ENCODE measurements at regions not wholly inside any gene's neighbourhood (a gene's known extent, or its start where the extent isn't known, plus 50 kb on each side); places are given as distances from the start of the nearest gene placed in this dataset.

DNA sequence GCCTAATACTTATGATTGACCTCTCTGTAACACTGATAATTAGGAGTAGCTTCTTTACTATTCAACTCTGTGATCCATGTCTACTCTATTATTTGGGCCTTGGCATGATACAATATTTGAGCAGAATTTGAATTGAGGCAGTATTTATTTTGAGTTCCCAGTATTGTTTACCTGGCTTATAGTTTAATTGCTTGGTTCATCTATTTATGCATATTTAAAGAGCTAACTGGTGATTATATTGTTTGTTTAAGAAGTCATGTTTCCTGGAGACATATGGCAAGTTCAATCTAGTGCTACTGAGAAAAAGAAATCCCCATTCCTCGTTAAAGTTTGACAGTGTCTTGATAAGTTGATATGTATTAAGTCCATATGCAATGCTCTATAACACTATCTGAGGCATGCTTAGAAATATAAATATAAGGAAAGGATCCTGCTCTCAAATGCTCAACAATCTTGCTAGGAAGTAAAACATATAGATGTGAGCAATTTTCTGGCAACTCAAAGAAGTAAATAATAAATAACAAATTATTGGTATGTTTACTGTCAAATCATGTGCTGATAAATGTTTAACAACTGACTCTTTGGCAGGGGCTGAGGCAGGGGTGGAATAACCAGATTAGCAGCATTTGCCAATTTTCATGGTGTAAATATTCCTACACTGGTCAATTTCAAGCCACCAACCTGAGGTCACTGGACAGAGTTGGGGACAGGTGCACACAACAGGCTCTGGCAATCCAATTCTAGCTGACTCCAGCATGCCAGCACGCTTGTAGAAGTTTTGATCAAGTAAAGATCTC is 430.2 kb upstream of the PIK3C3 start:
- Mint-ChIP-seq H3K27me3 (no peaks in the 10 kb centered on the region), H3K27ac (no peak overlapping the region), H3K4me3 (no peak overlapping the region), H3K4me1 (no peaks in the 10 kb centered on the region), H3K36me3 (no peaks in the 10 kb centered on the region), H3K9me3 (peaks cover 4 to 5% of the 10 kb centered on the region in 2 donors)
- DNase-seq (no peak), ATAC-seq (replicated peaks) (no peak)

DNA sequence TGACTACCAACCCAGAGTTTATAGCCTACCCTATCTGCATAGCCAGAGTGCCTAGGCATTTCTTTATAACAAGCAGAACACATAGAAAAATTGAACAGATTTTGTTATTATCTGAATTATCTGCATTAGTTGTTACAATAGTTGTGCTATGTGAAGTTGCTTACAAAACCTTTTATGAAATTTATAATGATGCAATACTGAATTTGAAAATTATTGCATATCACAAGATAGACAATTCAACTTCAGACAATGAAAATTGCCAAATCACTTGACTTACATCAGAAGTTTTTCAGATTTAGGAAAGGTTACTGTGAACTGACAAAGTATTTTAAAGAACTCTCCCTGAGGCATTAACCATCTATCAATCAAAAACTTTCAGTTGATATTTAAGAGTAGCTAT is 437.9 kb upstream of the PIK3C3 start:
- ATAC-seq (replicated peaks) (no peak), DNase-seq (no peak)
- Mint-ChIP-seq H3K9me3 (peaks cover 0 to 3% of the 10 kb centered on the region in 2 donors), H3K27me3 (no peaks in the 10 kb centered on the region), H3K4me1 (no peaks in the 10 kb centered on the region), H3K4me3 (no peak overlapping the region), H3K27ac (no peak overlapping the region), H3K36me3 (no peaks in the 10 kb centered on the region)

- Mint-ChIP-seq H3K27ac (no peak overlapping the region), H3K4me1 (no peaks in the 10 kb centered on the region), H3K9me3 (peaks cover 0 to 3% of the 10 kb centered on the region in 2 donors), H3K4me3 (no peak overlapping the region), H3K36me3 (no peaks in the 10 kb centered on the region), H3K27me3 (no peaks in the 10 kb centered on the region)
- ATAC-seq (replicated peaks): no peak
- DNase-seq: no peak
These were observed 441.6 kb upstream of the PIK3C3 start for GRCh38 chr18:41513438-41513837.

DNA sequence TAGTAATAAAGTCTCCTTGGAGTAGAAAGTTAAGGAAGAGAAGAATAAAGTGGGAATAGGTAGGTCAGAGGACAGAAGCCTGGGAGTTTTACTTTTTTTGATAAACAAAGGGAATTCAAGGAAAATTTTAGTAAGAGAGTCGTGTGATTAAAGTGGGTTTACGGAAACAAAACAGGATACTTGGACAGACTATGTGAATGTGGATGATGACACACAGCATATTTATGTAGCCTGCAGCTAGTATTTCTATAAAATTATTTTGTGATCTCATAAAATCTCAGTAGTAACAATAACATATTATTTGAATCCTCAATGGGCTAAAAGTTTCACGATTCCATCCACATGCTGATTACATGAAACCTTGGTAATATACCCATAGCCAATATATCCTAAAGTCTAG is 450.7 kb upstream of the PIK3C3 start:
- no peaks in the 10 kb centered on the region for H3K4me1 Mint-ChIP-seq
- DNase-seq: no peak
- ATAC-seq (replicated peaks): no peak
- H3K27me3 Mint-ChIP-seq: no peaks in the 10 kb centered on the region
- H3K9me3 Mint-ChIP-seq: no peaks in the 10 kb centered on the region
- H3K27ac Mint-ChIP-seq: no peak overlapping the region
- H3K4me3 Mint-ChIP-seq: no peak overlapping the region
- no peaks in the 10 kb centered on the region for H3K36me3 Mint-ChIP-seq

DNA sequence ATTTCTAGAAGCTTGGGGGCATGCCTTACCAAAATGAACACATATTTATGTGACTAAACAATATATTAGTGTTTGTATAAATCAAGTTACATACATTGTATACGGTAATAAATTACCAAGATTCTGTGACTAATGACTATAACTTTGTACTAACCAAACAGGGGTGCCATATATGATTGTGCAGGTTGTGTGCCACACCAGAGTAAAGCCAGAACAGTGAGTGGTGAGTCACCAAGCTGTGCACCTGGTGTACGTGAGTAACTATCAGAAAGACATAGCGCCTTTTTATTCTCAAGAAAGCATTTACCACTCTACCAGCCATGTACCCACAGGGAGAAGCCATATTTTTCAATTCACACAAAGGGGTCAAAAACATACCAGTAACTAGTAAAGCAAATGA is 453.2 kb upstream of the PIK3C3 start:
- ATAC-seq (replicated peaks) (no peak), DNase-seq (no peak)
- Mint-ChIP-seq H3K9me3 (no peaks in the 10 kb centered on the region), H3K4me1 (no peaks in the 10 kb centered on the region), H3K4me3 (no peak overlapping the region), H3K36me3 (no peaks in the 10 kb centered on the region), H3K27me3 (no peaks in the 10 kb centered on the region), H3K27ac (no peak overlapping the region)

- Mint-ChIP-seq H3K4me1 (no peaks in the 10 kb centered on the region), H3K36me3 (no peaks in the 10 kb centered on the region), H3K4me3 (no peak overlapping the region), H3K27ac (no peak overlapping the region), H3K9me3 (no peaks in the 10 kb centered on the region), H3K27me3 (no peaks in the 10 kb centered on the region)
- no peak for ATAC-seq (replicated peaks)
- no peak for DNase-seq
These were observed 455.7 kb upstream of the PIK3C3 start for GRCh38 chr18:41499345-41499744.

DNA sequence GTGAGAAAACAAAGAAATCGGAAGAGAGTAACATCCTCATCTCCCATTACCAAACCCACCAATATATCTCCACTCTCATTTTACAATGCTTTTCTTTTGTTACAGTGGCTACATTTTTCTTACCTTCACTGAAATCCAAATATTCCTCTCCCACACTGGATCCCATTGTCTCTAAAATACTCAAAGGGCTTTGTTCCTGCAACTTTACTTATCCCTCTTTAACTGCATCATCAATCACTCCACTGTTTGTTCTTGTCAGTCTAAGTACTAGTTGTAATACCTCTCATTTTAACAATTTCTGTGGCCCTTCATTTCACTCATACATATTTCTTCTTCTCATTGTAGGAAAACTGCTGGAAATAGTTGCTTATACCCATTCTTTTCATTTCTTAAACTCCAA is 464.2 kb upstream of the PIK3C3 start:
- Mint-ChIP-seq H3K4me3 (no peak overlapping the region), H3K27me3 (no peaks in the 10 kb centered on the region), H3K27ac (no peak overlapping the region), H3K4me1 (no peaks in the 10 kb centered on the region), H3K36me3 (no peaks in the 10 kb centered on the region), H3K9me3 (peaks cover 1 to 5% of the 10 kb centered on the region in 2 donors)
- ATAC-seq (replicated peaks): no peak
- DNase-seq: no peak

DNA sequence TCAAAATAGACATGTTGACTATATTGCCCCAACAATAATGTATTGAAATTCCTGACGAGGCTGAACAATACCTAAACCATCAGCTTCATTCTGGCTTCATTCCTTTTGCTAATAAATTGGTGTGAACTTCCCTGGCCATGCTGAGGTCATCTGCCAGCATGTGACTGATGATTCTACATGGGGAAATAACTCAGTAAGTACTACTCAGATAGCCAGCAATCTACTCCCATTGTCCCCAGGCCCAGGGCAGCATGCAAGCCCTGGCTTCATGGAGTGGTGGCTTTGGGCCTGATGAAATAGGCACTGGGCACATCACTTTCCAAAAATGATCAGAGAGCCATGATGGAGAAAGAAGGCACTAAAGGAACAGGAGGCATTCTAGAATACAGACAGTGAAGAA is 468.5 kb upstream of the PIK3C3 start:
- H3K27ac Mint-ChIP-seq: no peak overlapping the region
- H3K36me3 Mint-ChIP-seq: no peaks in the 10 kb centered on the region
- no peak for ATAC-seq (replicated peaks)
- H3K9me3 Mint-ChIP-seq: peaks cover 0 to 4% of the 10 kb centered on the region in 2 donors
- H3K27me3 Mint-ChIP-seq: no peaks in the 10 kb centered on the region
- no peaks in the 10 kb centered on the region for H3K4me1 Mint-ChIP-seq
- DNase-seq: no peak
- H3K4me3 Mint-ChIP-seq: no peak overlapping the region

DNA sequence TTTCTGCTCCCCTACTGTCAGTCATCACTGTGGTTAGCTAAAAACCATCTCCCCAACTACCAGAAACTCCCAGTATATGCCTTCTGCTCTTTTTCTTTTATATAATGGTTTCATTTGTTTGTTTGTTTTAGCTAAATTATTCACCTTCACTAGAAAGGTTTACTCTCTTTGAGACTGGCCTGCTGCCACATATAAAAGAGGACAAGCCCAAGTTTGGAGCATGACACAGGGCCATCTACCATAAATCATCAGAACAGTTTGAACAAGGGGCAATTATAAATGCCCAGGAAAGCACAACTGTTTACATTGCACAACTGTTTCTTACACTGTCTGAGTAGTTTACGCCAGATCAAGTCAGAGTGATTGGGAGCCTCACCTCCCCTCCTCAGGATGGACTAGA is 471.0 kb upstream of the PIK3C3 start:
- Mint-ChIP-seq H3K36me3 (no peaks in the 10 kb centered on the region), H3K4me3 (no peak overlapping the region), H3K4me1 (no peaks in the 10 kb centered on the region), H3K27ac (no peak overlapping the region), H3K9me3 (peaks cover 1 to 4% of the 10 kb centered on the region in 2 donors), H3K27me3 (no peaks in the 10 kb centered on the region)
- ATAC-seq (replicated peaks) (no peak), DNase-seq (no peak)

GRCh38 chr18:41482501-41482900 is 472.5 kb upstream of the PIK3C3 start:
- ATAC-seq (replicated peaks) (no peak), DNase-seq (no peak)
- Mint-ChIP-seq H3K4me3 (no peak overlapping the region), H3K27ac (no peak overlapping the region), H3K9me3 (peaks cover 2 to 4% of the 10 kb centered on the region in 2 donors), H3K36me3 (no peaks in the 10 kb centered on the region), H3K27me3 (no peaks in the 10 kb centered on the region), H3K4me1 (no peaks in the 10 kb centered on the region)

GRCh38 chr18:41466436-41467160 is 488.4 kb upstream of the PIK3C3 start:
- DNase-seq: no peak
- Mint-ChIP-seq H3K9me3 (peaks cover 3 to 11% of the 10 kb centered on the region in 2 donors), H3K36me3 (no peaks in the 10 kb centered on the region), H3K4me1 (no peaks in the 10 kb centered on the region), H3K4me3 (no peak overlapping the region), H3K27ac (no peak overlapping the region), H3K27me3 (no peaks in the 10 kb centered on the region)
- no peak for ATAC-seq (replicated peaks)

GRCh38 chr18:41465386-41465785 is 489.6 kb upstream of the PIK3C3 start:
- ATAC-seq (replicated peaks) (no peak), DNase-seq (no peak)
- no peaks in the 10 kb centered on the region for H3K4me1 Mint-ChIP-seq
- no peak overlapping the region for H3K4me3 Mint-ChIP-seq
- no peaks in the 10 kb centered on the region for H3K27me3 Mint-ChIP-seq
- H3K9me3 Mint-ChIP-seq: peaks cover 3 to 11% of the 10 kb centered on the region in 2 donors
- H3K36me3 Mint-ChIP-seq: no peaks in the 10 kb centered on the region
- H3K27ac Mint-ChIP-seq: no peak overlapping the region

- peaks cover 3 to 11% of the 10 kb centered on the region in 2 donors for H3K9me3 Mint-ChIP-seq
- no peaks in the 10 kb centered on the region for H3K36me3 Mint-ChIP-seq
- DNase-seq (no peak), ATAC-seq (replicated peaks) (no peak)
- no peaks in the 10 kb centered on the region for H3K27me3 Mint-ChIP-seq
- no peak overlapping the region for H3K4me3 Mint-ChIP-seq
- H3K27ac Mint-ChIP-seq: no peak overlapping the region
- no peaks in the 10 kb centered on the region for H3K4me1 Mint-ChIP-seq
These were observed 490.8 kb upstream of the PIK3C3 start for GRCh38 chr18:41464278-41464677.

DNA sequence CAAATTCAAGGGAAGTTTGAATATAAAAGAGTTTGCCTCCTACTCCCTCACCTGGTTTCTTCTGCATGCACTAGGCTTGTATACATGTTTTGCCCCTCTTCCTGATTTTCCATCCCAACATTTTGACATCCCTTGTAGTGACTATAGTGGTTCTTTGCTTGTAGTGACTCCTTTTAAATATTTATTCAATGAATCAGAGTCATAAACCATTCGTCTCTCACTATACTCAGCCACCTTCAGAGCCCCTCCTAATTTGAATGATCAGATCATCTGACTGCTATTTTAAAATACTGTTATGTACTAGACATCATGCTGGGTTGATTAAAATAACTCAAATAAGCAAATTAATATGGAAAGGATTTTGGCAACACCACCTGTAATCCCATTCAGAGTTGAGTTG is 492.1 kb upstream of the PIK3C3 start:
- H3K9me3 Mint-ChIP-seq: peaks cover 3 to 11% of the 10 kb centered on the region in 2 donors
- ATAC-seq (replicated peaks) (no peak), DNase-seq (no peak)
- no peak overlapping the region for H3K4me3 Mint-ChIP-seq
- no peaks in the 10 kb centered on the region for H3K4me1 Mint-ChIP-seq
- H3K27me3 Mint-ChIP-seq: no peaks in the 10 kb centered on the region
- no peak overlapping the region for H3K27ac Mint-ChIP-seq
- H3K36me3 Mint-ChIP-seq: no peaks in the 10 kb centered on the region

- ATAC-seq (replicated peaks): no peak
- Mint-ChIP-seq H3K36me3 (no peaks in the 10 kb centered on the region), H3K9me3 (peaks cover 4% of the 10 kb centered on the region in 2 donors), H3K4me3 (no peak overlapping the region), H3K27me3 (no peaks in the 10 kb centered on the region), H3K27ac (no peak overlapping the region), H3K4me1 (no peaks in the 10 kb centered on the region)
- no peak for DNase-seq
These were observed 493.9 kb upstream of the PIK3C3 start for GRCh38 chr18:41461114-41461513.
